Spleen (tissue), 7 donors: ENCODE measurements at regions not wholly inside any gene's neighbourhood (a gene's known extent, or its start where the extent isn't known, plus 50 kb on each side); places are given as distances from the start of the nearest gene placed in this dataset.

ENCODE experiments used
- CTCF ChIP-seq, 11 experiments: fragments of 200-600 bp in 7 of 11; fragments of 450-650 bp in 4 of 11; sonication (generic) in 4 of 11; IDR thresholded peaks in 8 of 11; conservative IDR thresholded peaks in 3 of 11; 1 replicate in 7 of 11; 2 replicates in 4 of 11; pipeline versions ENCODE4 v1.4.0 to v1.8.0; 2016 to 2021; ENCODE audit warnings: antibody characterized with exemption in 11 of 11, inconsistent platforms in 4 of 11, mild to moderate bottlenecking in 1 of 11
- POLR2A ChIP-seq, 3 donors: fragments of 450-650 bp; IDR thresholded peaks; one replicate each; pipeline ENCODE4 v1.5.1; 2017; ENCODE audit warnings: antibody characterized with exemption in 3 of 3, mild to moderate bottlenecking in 1 of 3
- POLR2AphosphoS5 ChIP-seq, 3 donors: sonication (generic); formaldehyde crosslinking; IDR thresholded peaks; one replicate each; pipeline ENCODE4 v1.5.1; 2017; ENCODE audit warnings: antibody characterized with exemption in 3 of 3
- donor health status: DM: no; HTN: no; CAD: no; lungs with moderate emphysema.
- donor health status: DM: no; HTN: no; CAD: no.
- donor health status: DM: no; HTN: no; CAD: no.

GRCh38 chrX:43589735-43590134 is 66.4 kb upstream of the MAOA start:
- TF ChIP-seq CTCF (IDR thresholded peaks at IDR 0.05 in 8 of 11, conservative IDR thresholded peaks at IDR 0.05 in 3 of 11) (no peak), POLR2A (IDR thresholded peaks at IDR 0.05) (no peak), POLR2AphosphoS5 (IDR thresholded peaks at IDR 0.05) (no peak)
